Stimulated activated CD4-positive, alpha-beta T cell treated with anti-CD3 and anti-CD28 coated beads, Interleukin-12 subunit alpha, Interleukin-12 subunit beta, amount 100 ng/mL, for 4 hours (primary cell): ENCODE measurements at regions not wholly inside any gene's neighbourhood (a gene's known extent, or its start where the extent isn't known, plus 50 kb on each side); places are given as distances from the start of the nearest gene placed in this dataset.
"Not testable (repeated sequence)": the region's sequence is repeated elsewhere in the genome, so short reads cannot be mapped to it uniquely, and the experiment has no call there.

Experiments used
- DNase-seq: peaks from one replicate; pipeline ENCODE4 v3.0.0-alpha.2; 2020

DNA sequence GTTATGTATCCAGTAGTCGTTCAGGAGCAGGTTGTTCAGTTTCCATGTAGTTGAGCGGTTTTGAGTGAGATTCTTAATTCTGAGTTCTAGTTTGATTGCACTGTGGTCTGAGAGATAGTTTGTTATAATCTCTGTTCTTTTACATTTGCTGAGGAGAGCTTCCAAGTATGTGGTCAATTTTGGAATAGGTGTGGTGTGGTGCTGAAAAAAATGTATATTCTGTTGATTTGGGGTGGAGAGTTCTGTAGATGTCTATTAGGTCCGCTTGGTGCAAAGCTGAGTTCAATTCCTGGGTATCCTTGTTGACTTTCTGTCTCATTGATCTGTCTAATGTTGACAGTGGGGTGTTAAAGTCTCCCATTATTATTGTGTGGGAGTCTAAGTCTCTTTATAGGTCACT lies 68.6 kb upstream of the IZUMO1R start:
- DNase-seq: not testable (repeated sequence)

DNA sequence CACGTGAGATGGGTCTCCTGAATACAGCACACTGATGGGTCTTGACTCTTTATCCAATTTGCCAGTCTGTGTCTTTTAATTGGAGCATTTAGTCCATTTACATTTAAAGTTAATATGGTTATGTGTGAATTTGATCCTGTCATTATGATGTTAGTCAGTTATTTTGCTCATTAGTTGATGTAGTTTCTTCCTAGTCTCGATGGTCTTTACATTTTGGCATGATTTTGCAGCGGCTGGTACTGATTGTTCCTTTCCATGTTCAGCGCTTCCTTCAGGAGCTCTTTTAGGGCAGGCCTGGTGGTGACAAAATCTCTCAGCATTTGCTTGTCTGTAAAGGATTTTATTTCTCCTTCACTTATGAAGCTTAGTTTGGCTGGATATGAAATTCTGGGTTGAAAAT lies 68.0 kb upstream of the IZUMO1R start:
- DNase-seq: not testable (repeated sequence)

DNA sequence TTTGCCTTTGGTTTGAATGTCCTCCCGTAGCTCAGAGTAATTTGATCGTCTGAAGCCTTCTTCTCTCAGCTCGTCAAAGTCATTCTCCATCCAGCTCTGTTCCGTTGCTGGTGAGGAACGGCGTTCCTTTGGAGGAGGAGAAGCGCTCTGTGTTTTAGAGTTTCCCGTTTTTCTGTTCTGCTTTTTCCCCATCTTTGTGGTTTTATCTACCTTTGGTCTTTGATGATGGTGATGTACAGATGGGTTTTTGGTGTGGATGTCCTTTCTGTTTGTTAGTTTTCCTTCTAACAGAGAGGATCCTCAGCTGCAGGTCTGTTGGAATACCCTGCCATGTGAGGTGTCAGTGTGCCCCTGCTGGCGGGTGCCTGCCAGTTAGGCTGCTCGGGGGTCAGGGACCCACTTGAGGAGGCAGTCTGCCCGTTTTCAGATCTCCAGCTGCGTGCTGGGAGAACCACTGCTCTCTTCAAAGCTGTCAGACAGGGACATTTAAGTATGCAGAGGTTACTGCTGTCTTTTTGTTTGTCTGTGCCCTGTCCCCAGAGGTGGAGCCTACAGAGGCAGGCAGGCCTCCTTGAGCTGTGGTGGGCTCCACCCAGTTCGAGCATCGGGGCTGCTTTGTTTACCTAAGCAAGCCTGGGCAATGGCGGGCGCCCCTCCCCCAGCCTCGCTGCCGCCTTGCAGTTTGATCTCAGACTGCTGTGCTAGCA lies 66.8 kb upstream of the IZUMO1R start:
- peak; percentile 21 for DNase-seq

DNA sequence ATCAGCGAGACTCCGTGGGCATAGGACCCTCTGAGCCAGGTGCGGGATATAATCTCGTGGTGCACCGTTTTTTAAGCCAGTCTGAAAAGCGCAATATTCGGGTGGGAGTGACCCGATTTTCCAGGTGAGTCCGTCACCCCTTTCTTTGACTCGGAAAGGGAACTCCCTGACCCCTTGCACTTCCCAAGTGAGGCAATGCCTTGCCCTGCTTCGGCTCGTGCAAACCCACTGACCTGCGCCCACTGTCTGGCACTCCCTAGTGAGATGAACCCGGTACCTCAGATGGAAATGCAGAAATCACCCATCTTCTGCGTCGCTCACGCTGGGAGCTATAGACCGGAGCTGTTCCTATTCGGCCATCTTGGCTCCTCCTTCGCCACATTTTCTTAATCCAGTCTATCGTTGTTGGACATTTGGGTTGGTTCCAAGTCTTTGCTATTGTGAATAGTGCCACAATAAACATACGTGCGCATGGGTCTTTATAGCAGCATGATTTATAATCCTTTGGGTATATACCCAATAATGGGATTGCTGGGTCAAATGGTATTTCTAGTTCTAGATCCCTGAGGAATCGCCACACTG lies 66.1 kb upstream of the IZUMO1R start:
- DNase-seq: peak; percentile 6

DNA sequence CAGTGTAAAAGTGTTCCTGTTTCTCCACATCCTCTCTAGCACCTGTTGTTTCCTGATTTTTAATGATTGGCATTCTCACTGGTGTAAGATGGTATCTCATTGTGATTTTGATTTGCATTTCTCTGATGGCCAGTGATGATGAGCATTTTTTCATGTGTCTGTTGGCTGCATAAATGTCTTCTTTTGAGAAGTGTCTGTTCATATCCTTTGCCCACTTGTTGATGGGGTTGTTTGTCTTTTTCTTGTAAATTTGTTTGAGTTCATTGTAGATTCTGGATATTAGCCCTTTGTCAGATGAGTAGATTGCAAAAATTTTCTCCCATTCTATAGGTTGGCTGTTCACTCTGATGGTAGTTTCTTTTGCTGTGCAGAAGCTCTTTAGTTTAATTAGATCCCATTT lies 65.6 kb upstream of the IZUMO1R start:
- not testable (repeated sequence) for DNase-seq

DNA sequence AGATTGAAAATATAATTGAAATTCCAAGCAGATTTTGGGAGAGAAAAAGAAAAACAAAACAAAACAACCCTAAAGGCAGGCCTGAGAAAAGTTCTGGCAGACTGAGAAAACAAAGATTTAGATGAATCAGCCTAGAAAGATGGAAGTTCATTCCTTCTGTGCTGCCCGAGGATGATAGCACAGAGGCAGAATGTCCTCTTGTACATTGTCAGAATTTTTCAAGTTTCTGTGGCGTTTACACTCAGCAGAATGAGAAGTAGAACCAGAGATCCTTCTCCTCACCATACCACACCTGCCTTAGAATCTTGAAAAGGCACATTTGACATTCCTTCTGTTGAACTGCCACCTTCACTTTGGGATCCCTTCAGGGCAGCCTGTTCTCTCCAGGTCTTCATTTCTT lies 62.5 kb upstream of the IZUMO1R start:
- no peak for DNase-seq

DNA sequence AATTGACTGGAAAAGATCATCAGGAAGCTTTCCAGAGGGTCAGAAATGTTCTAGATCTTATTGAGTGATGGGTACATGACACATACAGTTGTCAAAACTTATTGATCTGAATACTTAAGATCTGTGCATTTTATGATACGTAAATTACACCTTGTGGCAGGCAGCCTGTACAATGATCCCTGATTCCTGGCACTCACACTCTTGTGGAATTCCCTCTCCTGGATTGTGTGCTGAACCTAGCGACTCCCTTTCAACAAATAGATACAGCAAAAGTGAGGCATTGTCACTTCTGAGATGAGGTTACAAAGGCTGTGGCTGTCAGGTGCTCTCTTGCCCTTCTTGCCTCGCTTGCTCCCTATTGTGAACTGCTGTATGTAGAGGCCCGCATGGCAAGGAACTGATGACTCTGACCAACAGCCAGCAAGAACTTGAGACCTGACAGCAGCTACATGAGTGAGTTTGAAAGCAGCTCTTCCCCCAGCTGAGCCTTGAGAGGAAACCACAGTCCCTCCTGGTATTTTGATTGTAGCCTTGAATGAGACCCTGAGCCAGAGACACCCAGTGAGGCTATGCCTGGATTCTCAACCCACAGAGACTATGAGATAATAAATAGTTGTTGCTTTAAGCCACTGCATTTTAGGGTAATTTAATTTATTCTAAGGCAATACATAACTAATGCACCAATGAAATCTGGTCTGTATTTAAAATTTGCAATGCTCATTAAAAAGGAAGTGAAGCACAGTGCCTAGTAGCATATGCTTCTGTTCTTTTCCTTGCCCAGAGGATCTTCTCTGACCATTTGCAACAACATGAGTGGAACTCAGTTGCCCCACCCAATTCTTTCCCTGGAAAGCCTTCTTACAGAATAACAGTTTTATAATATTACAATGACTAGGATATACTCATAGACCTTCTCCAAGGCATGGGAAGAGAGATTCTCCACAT lies 60.5 kb upstream of the IZUMO1R start:
- DNase-seq: no peak

DNA sequence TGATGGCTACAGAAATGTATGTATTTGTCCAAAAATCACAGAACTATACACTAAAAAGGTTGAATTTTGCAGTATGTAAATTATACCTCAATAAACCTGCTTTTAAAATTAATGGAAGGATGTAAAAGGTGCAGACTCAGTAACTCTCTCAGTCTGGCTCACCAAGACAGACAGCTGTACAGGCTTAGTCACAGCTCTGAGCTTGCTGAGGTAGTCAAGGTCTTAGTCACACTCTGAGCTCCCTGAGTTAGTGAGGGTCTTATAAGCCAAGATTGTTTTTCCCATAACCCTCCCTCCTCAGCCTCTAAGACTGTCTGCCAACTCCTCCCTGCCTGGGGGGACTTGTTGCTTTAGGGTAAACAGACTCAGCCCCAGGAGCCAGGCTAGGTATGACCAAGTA lies 59.3 kb upstream of the IZUMO1R start:
- DNase-seq: no peak

DNA sequence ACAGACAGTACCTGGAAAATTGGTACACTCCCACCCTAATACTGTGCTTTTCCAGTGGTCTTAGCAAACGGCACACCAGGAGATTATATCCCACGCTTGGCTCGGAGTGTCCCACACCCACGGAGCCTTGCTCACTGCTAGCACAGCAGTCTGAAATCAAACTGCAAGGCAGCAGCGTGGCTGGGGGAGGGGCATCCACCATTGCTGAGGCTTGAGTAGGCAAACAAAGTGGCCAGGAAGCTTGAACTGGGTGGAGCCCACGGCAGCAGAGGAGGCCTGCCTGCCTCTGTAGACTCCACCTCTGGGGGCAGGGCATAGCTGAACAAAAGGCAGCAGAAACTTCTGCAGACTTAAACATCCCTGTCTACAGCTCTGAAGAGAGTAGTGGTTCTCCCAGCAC lies 56.1 kb upstream of the IZUMO1R start:
- DNase-seq: not testable (repeated sequence)

DNA sequence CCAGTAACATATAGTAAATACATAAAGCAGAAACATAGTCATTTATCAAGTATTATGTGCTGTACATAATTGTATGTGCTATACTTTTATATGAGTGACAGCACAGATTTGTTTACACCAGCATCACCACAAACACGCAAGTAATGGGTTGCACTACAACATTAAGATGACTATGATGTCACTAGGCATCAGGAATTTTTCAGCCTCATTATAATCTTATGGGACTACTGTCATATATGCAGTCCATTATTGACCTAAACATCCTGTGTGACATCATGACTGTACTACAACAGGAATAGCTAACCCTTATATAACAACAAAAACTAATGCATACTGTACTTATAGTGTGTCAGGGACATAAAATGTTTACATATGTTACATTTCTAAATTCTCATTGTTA lies 50.2 kb upstream of the IZUMO1R start:
- DNase-seq: no peak
